Naive thymus-derived CD4-positive, alpha-beta T cell (primary cell): ENCODE measurements at regions not wholly inside any gene's neighbourhood (a gene's known extent, or its start where the extent isn't known, plus 50 kb on each side); places are given as distances from the start of the nearest gene placed in this dataset.

Source experiments
- ATAC-seq: fragments of 150-1000 bp; cut with Tn5 transposase; 2 replicates; pipeline ENCODE4 v1.10.0; 2021; ENCODE audit warnings: mild to moderate bottlenecking, moderate library complexity
- CTCF ChIA-PET: fragments of 350-600 bp; sonication (Branson Sonifier 250); formaldehyde crosslinking; loops from one replicate; lab custom pipeline; 2021; ENCODE audit warnings: antibody characterized with exemption; lab: Charles Lee
- POLR2A ChIA-PET: fragments of 350-600 bp; sonication (Branson Sonifier 250); formaldehyde crosslinking; loops from one replicate; lab custom pipeline; 2021; ENCODE audit warnings: antibody characterized with exemption, inconsistent platforms; lab: Charles Lee
- DNase-seq, 9 donors: peaks; one replicate each; pipeline versions ENCODE4 v3.0.0 to v3.0.0-alpha.2; 2020 to 2022; ENCODE audit warnings: mixed read lengths in 1 of 9
- H3K27ac ChIP-seq: one replicate; pipeline ENCODE4 v1.7.0; 2013; ENCODE audit warnings: mild to moderate bottlenecking, low read depth, low read length, moderate library complexity
- H3K27me3 ChIP-seq, 2 donors: one replicate each; pipeline ENCODE4 v1.7.0; 2013; ENCODE audit warnings: low read length in 2 of 2, mild to moderate bottlenecking in 2 of 2, moderate library complexity in 2 of 2; ENCODE audit not compliant: control insufficient read depth in 2 of 2, insufficient read depth in 2 of 2
- H3K36me3 ChIP-seq, 3 experiments: 1 replicate in 2 of 3; 2 replicates in 1 of 3; pipeline ENCODE4 v1.7.0; 2013; ENCODE audit warnings: low read length in 3 of 3, mild to moderate bottlenecking in 3 of 3, moderate library complexity in 1 of 3; ENCODE audit not compliant: insufficient read depth in 3 of 3, control insufficient read depth in 2 of 3
- H3K4me1 ChIP-seq, 2 donors: one replicate each; pipeline ENCODE4 v1.7.0; 2013; ENCODE audit warnings: low read length in 2 of 2, mild to moderate bottlenecking in 2 of 2, moderate library complexity in 1 of 2; ENCODE audit not compliant: control insufficient read depth in 2 of 2, insufficient read depth in 2 of 2
- H3K4me3 ChIP-seq: 2 replicates; pipeline ENCODE4 v1.7.0; 2013; ENCODE audit warnings: mild to moderate bottlenecking, low read length
- H3K9me3 ChIP-seq, 3 experiments: 1 replicate in 2 of 3; 2 replicates in 1 of 3; pipeline ENCODE4 v1.7.0; 2013; ENCODE audit warnings: low read length in 3 of 3; ENCODE audit not compliant: control insufficient read depth in 2 of 3
- H3K27ac Mint-ChIP-seq, 9 donors: one replicate each; pipeline ENCODE4 v1.8.0; 2020 to 2022; ENCODE audit warnings: mixed read lengths in 9 of 9, mild to moderate bottlenecking in 8 of 9, moderate library complexity in 5 of 9, inconsistent platforms in 2 of 9
- H3K27me3 Mint-ChIP-seq, 5 donors: one replicate each; pipeline ENCODE4 v1.8.0; 2021 to 2022; ENCODE audit warnings: mixed read lengths in 5 of 5, mild to moderate bottlenecking in 1 of 5
- H3K36me3 Mint-ChIP-seq, 5 donors: one replicate each; pipeline ENCODE4 v1.8.0; 2020 to 2022; ENCODE audit warnings: mixed read lengths in 5 of 5, mild to moderate bottlenecking in 3 of 5, inconsistent platforms in 1 of 5
- H3K4me1 Mint-ChIP-seq, 7 donors: one replicate each; pipeline ENCODE4 v1.8.0; 2020 to 2022; ENCODE audit warnings: mixed read lengths in 7 of 7, mild to moderate bottlenecking in 3 of 7, inconsistent platforms in 1 of 7
- H3K4me3 Mint-ChIP-seq, 10 donors: one replicate each; pipeline ENCODE4 v1.8.0; 2020 to 2022; ENCODE audit warnings: mild to moderate bottlenecking in 10 of 10, mixed read lengths in 10 of 10, moderate library complexity in 6 of 10, inconsistent platforms in 2 of 10
- H3K9me3 Mint-ChIP-seq, 11 donors: one replicate each; pipeline ENCODE4 v1.8.0; 2020 to 2022; ENCODE audit warnings: mixed read lengths in 11 of 11, mild to moderate bottlenecking in 4 of 11, inconsistent platforms in 1 of 11, moderate library complexity in 1 of 11
- intact Hi-C, 2 donors: fragments of 100-400 bp; cut with micrococcal nuclease; formaldehyde crosslinking; loops; one replicate each; pipeline ENCODE4 v1.15.1; 2023

GRCh38 chr1:106876384-106876783, 180.1 kb upstream of the PRMT6 start:
- H3K4me3 ChIP-seq: no peak overlapping the region
- ATAC-seq: no peak
- Mint-ChIP-seq H3K9me3 (peaks cover 2 to 17% (median 9%) of the 10 kb centered on the region in 11 donors), H3K27ac (no peak overlapping the region), H3K36me3 (no peaks in the 10 kb centered on the region), H3K4me1 (no peaks in the 10 kb centered on the region), H3K27me3 (no peaks in the 10 kb centered on the region), H3K4me3 (no peak overlapping the region)
- H3K4me1 ChIP-seq: no peaks in the 10 kb centered on the region
- no peak overlapping the region for H3K27ac ChIP-seq
- DNase-seq: no peak
- ChIA-PET CTCF (no interaction called here), POLR2A (no interaction called here)
- no peaks in the 10 kb centered on the region for H3K27me3 ChIP-seq
- intact Hi-C loops: no loop called here
- no peaks in the 10 kb centered on the region for H3K9me3 ChIP-seq
- H3K36me3 ChIP-seq: no peaks in the 10 kb centered on the region

- Mint-ChIP-seq H3K4me3 (no peak overlapping the region), H3K27ac (no peak overlapping the region), H3K27me3 (peaks cover 0 to 5% (median 0%) of the 10 kb centered on the region in 5 donors), H3K9me3 (peaks cover 0 to 23% (median 9%) of the 10 kb centered on the region in 11 donors), H3K4me1 (no peaks in the 10 kb centered on the region), H3K36me3 (no peaks in the 10 kb centered on the region)
- POLR2A ChIA-PET: no interaction called here
- Histone ChIP-seq H3K27me3 (no peaks in the 10 kb centered on the region), H3K36me3 (no peaks in the 10 kb centered on the region), H3K4me1 (no peaks in the 10 kb centered on the region), H3K27ac (no peak overlapping the region), H3K9me3 (no peaks in the 10 kb centered on the region), H3K4me3 (no peak overlapping the region)
- CTCF ChIA-PET: no interaction called here
- DNase-seq (no peak), ATAC-seq (no peak)
- intact Hi-C loops: no loop called here
These were observed 176.9 kb upstream of the PRMT6 start for GRCh38 chr1:106879538-106879937.

- no peaks in the 10 kb centered on the region for H3K27me3 ChIP-seq
- ChIA-PET POLR2A (no interaction called here), CTCF (no interaction called here)
- ATAC-seq (no peak), DNase-seq (no peak)
- H3K36me3 ChIP-seq: no peaks in the 10 kb centered on the region
- H3K36me3 Mint-ChIP-seq: no peaks in the 10 kb centered on the region
- H3K4me3 Mint-ChIP-seq: no peak overlapping the region
- H3K9me3 ChIP-seq: no peaks in the 10 kb centered on the region
- intact Hi-C loops: no loop called here
- peaks cover 0 to 5% (median 0%) of the 10 kb centered on the region in 5 donors for H3K27me3 Mint-ChIP-seq
- H3K27ac Mint-ChIP-seq: no peak overlapping the region
- H3K9me3 Mint-ChIP-seq: peaks cover 0 to 21% (median 8%) of the 10 kb centered on the region in 11 donors
- H3K4me1 Mint-ChIP-seq: no peaks in the 10 kb centered on the region
- no peaks in the 10 kb centered on the region for H3K4me1 ChIP-seq
- H3K27ac ChIP-seq: no peak overlapping the region
- H3K4me3 ChIP-seq: no peak overlapping the region
These were observed 176.2 kb upstream of the PRMT6 start for GRCh38 chr1:106880226-106880625.

- Mint-ChIP-seq H3K4me3 (no peak overlapping the region), H3K27me3 (peaks cover 0 to 5% (median 0%) of the 10 kb centered on the region in 5 donors), H3K9me3 (peaks cover 0 to 17% (median 7%) of the 10 kb centered on the region in 11 donors), H3K4me1 (no peaks in the 10 kb centered on the region), H3K36me3 (no peaks in the 10 kb centered on the region), H3K27ac (no peak overlapping the region)
- POLR2A ChIA-PET: no interaction called here
- Histone ChIP-seq H3K4me1 (no peaks in the 10 kb centered on the region), H3K9me3 (no peaks in the 10 kb centered on the region), H3K4me3 (no peak overlapping the region), H3K27me3 (no peaks in the 10 kb centered on the region), H3K27ac (no peak overlapping the region), H3K36me3 (no peaks in the 10 kb centered on the region)
- DNase-seq (no peak), ATAC-seq (no peak)
- intact Hi-C loops: no loop called here
- CTCF ChIA-PET: no interaction called here
These were observed 173.3 kb upstream of the PRMT6 start for GRCh38 chr1:106883208-106883607.

GRCh38 chr1:106889059-106889458, 167.4 kb upstream of the PRMT6 start:
- ATAC-seq: no peak
- ChIA-PET CTCF (no interaction called here), POLR2A (no interaction called here)
- peaks cover 0 to 3% (median 0%) of the 10 kb centered on the region in 5 donors for H3K27me3 Mint-ChIP-seq
- Histone ChIP-seq H3K27me3 (no peaks in the 10 kb centered on the region), H3K4me1 (no peaks in the 10 kb centered on the region), H3K4me3 (no peak overlapping the region), H3K36me3 (no peaks in the 10 kb centered on the region), H3K27ac (no peak overlapping the region), H3K9me3 (no peaks in the 10 kb centered on the region)
- intact Hi-C loops: no loop called here
- no peak overlapping the region for H3K27ac Mint-ChIP-seq
- H3K36me3 Mint-ChIP-seq: no peaks in the 10 kb centered on the region
- DNase-seq: no peak
- no peak overlapping the region for H3K4me3 Mint-ChIP-seq
- no peaks in the 10 kb centered on the region for H3K4me1 Mint-ChIP-seq
- peaks cover under 1 to 15% (median 6%) of the 10 kb centered on the region in 11 donors for H3K9me3 Mint-ChIP-seq

- peaks cover 0 to 15% (median 6%) of the 10 kb centered on the region in 11 donors for H3K9me3 Mint-ChIP-seq
- CTCF ChIA-PET: no interaction called here
These were observed 166.9 kb upstream of the PRMT6 start for GRCh38 chr1:106889583-106889982.

GRCh38 chr1:106897976-106898375, 158.5 kb upstream of the PRMT6 start:
- H3K4me3 ChIP-seq: no peak overlapping the region
- H3K4me3 Mint-ChIP-seq: no peak overlapping the region
- no peaks in the 10 kb centered on the region for H3K36me3 ChIP-seq
- intact Hi-C loops: no loop called here
- H3K36me3 Mint-ChIP-seq: no peaks in the 10 kb centered on the region
- ChIA-PET POLR2A (no interaction called here), CTCF (no interaction called here)
- H3K9me3 ChIP-seq: no peaks in the 10 kb centered on the region
- no peaks in the 10 kb centered on the region for H3K27me3 Mint-ChIP-seq
- H3K27ac ChIP-seq: no peak overlapping the region
- ATAC-seq (no peak), DNase-seq (no peak)
- H3K9me3 Mint-ChIP-seq: peaks cover 0 to 18% (median 3%) of the 10 kb centered on the region in 11 donors
- no peaks in the 10 kb centered on the region for H3K4me1 ChIP-seq
- no peaks in the 10 kb centered on the region for H3K4me1 Mint-ChIP-seq
- H3K27me3 ChIP-seq: no peaks in the 10 kb centered on the region
- H3K27ac Mint-ChIP-seq: no peak overlapping the region

More at GRCh38 chr1:106889583-106889982, 166.9 kb upstream of the PRMT6 start:
- Histone ChIP-seq H3K4me3 (no peak overlapping the region), H3K36me3 (no peaks in the 10 kb centered on the region), H3K9me3 (no peaks in the 10 kb centered on the region), H3K27me3 (no peaks in the 10 kb centered on the region), H3K4me1 (no peaks in the 10 kb centered on the region), H3K27ac (no peak overlapping the region)
- no peak overlapping the region for H3K27ac Mint-ChIP-seq
- H3K4me3 Mint-ChIP-seq: no peak overlapping the region
- H3K27me3 Mint-ChIP-seq: peaks cover 0 to 3% (median 0%) of the 10 kb centered on the region in 5 donors
- ATAC-seq (no peak), DNase-seq (no peak)
- no peaks in the 10 kb centered on the region for H3K4me1 Mint-ChIP-seq
- H3K36me3 Mint-ChIP-seq: no peaks in the 10 kb centered on the region
- POLR2A ChIA-PET: no interaction called here
- intact Hi-C loops: no loop called here
